H9 (cell line): ENCODE measurements at regions not wholly inside any gene's neighbourhood (a gene's known extent, or its start where the extent isn't known, plus 50 kb on each side); places are given as distances from the start of the nearest gene placed in this dataset.

Experiments
- DNase-seq: peaks from one replicate; pipeline ENCODE4 v3.0.0-alpha.2; 2017
- H2AFZ ChIP-seq: one replicate; pipeline ENCODE4 v1.6.1; 2013; ENCODE audit warnings: mild to moderate bottlenecking, low read length, control low read depth, moderate library complexity
- H2AK5ac ChIP-seq: 2 replicates; pipeline ENCODE4 v1.6.1; 2013; ENCODE audit warnings: low read length, control low read depth, mixed read lengths; ENCODE audit not compliant: insufficient read length
- H2BK120ac ChIP-seq: one replicate; pipeline ENCODE4 v1.6.1; 2013; ENCODE audit warnings: low read depth, mild to moderate bottlenecking, low read length, control low read depth, inconsistent platforms; ENCODE audit not compliant: poor library complexity, severe bottlenecking
- H2BK12ac ChIP-seq: 2 replicates; pipeline ENCODE4 v1.6.1; 2013; ENCODE audit warnings: low read length, control low read depth, mixed read lengths, low read depth; ENCODE audit not compliant: insufficient read length
- H2BK15ac ChIP-seq: 2 replicates; pipeline ENCODE4 v1.6.1; 2013; ENCODE audit warnings: low read depth, low read length, control low read depth
- H2BK20ac ChIP-seq: one replicate; pipeline ENCODE4 v1.6.1; 2013; ENCODE audit warnings: low read depth, mild to moderate bottlenecking, low read length, control low read depth, inconsistent platforms; ENCODE audit not compliant: poor library complexity, severe bottlenecking
- H2BK5ac ChIP-seq: 2 replicates; pipeline ENCODE4 v1.6.1; 2013; ENCODE audit warnings: low read length, control low read depth, mixed read lengths; ENCODE audit not compliant: insufficient read length
- H3K14ac ChIP-seq: 2 replicates; pipeline ENCODE4 v1.6.1; 2013; ENCODE audit warnings: low read length, control low read depth; ENCODE audit not compliant: insufficient read depth
- H3K18ac ChIP-seq: 2 replicates; pipeline ENCODE4 v1.6.1; 2013; ENCODE audit warnings: low read depth, mild to moderate bottlenecking, mixed read lengths, low read length, control low read depth; ENCODE audit not compliant: insufficient read length
- H3K23ac ChIP-seq: 2 replicates; pipeline ENCODE4 v1.6.1; 2013; ENCODE audit warnings: low read length, control low read depth, mixed read lengths, low read depth; ENCODE audit not compliant: insufficient read length
- H3K23me2 ChIP-seq: 2 replicates; pipeline ENCODE4 v1.6.1; 2013; ENCODE audit warnings: low read depth, mild to moderate bottlenecking, mixed read lengths, low read length, control low read depth; ENCODE audit not compliant: insufficient read length, poor library complexity, severe bottlenecking
- H3K27ac ChIP-seq: 2 replicates; pipeline ENCODE4 v1.5.1; 2013; ENCODE audit warnings: low read length, control low read depth, mixed read lengths, low read depth; ENCODE audit not compliant: insufficient read length
- H3K27me3 ChIP-seq: 2 replicates; pipeline ENCODE4 v1.6.1; 2013; ENCODE audit warnings: low read length, control low read depth, inconsistent platforms; ENCODE audit not compliant: insufficient read depth
- H3K4ac ChIP-seq: 2 replicates; pipeline ENCODE4 v1.6.1; 2013; ENCODE audit warnings: low read depth, mild to moderate bottlenecking, control low read depth, inconsistent platforms, low read length, moderate library complexity
- H3K4me1 ChIP-seq: 2 replicates; pipeline ENCODE4 v1.6.1; 2013; ENCODE audit warnings: low read length, control low read depth, inconsistent platforms; ENCODE audit not compliant: insufficient read depth
- H3K4me2 ChIP-seq: 2 replicates; pipeline ENCODE4 v1.6.1; 2013; ENCODE audit warnings: low read length, control low read depth, mixed read lengths; ENCODE audit not compliant: insufficient read length, insufficient read depth
- H3K56ac ChIP-seq: 2 replicates; pipeline ENCODE4 v1.6.1; 2013; ENCODE audit warnings: low read depth, mild to moderate bottlenecking, mixed read lengths, low read length, control low read depth; ENCODE audit not compliant: insufficient read length
- H3K79me1 ChIP-seq: 2 replicates; pipeline ENCODE4 v1.6.1; 2013; ENCODE audit warnings: low read depth, mild to moderate bottlenecking, moderate library complexity, low read length, control low read depth, inconsistent platforms; ENCODE audit not compliant: insufficient read depth, poor library complexity, severe bottlenecking
- H3K79me2 ChIP-seq: 2 replicates; pipeline ENCODE4 v1.6.1; 2013; ENCODE audit warnings: low read length, control low read depth, inconsistent platforms; ENCODE audit not compliant: insufficient read depth
- H3K9ac ChIP-seq: 2 replicates; pipeline ENCODE4 v1.6.1; 2013; ENCODE audit warnings: low read length, control low read depth, mixed read lengths; ENCODE audit not compliant: insufficient read length; ENCODE audit errors: extremely low read depth
- H3K9me3 ChIP-seq: one replicate; pipeline ENCODE4 v1.6.1; 2013; ENCODE audit warnings: low read depth, low read length, inconsistent platforms; ENCODE audit not compliant: control insufficient read depth
- H3T11ph ChIP-seq: one replicate; pipeline ENCODE4 v1.6.1; 2013; ENCODE audit warnings: mild to moderate bottlenecking, low read length, control low read depth, inconsistent platforms
- H4K20me1 ChIP-seq: one replicate; pipeline ENCODE4 v1.6.1; 2013; ENCODE audit not compliant: control insufficient read depth, insufficient read length, insufficient read depth
- H4K5ac ChIP-seq: 2 replicates; pipeline ENCODE4 v1.6.1; 2013; ENCODE audit warnings: low read depth, mild to moderate bottlenecking, mixed read lengths, low read length, control low read depth; ENCODE audit not compliant: insufficient read length
- H4K8ac ChIP-seq: replicated peaks from 2 replicates; pipeline ENCODE4 v1.6.1; 2013; ENCODE audit warnings: low read length, control low read depth, mixed read lengths, low read depth; ENCODE audit not compliant: insufficient read length
- H4K91ac ChIP-seq: 2 replicates; pipeline ENCODE4 v1.6.1; 2013; ENCODE audit warnings: low read depth, mild to moderate bottlenecking, moderate library complexity, mixed read lengths, low read length, control low read depth; ENCODE audit not compliant: insufficient read length
- H3K27ac Mint-ChIP-seq, 3 experiments: 2 replicates in 2 of 3; 3 replicates in 1 of 3; pipeline ENCODE4 v1.8.0; 2020 to 2021; ENCODE audit warnings: mixed read lengths in 3 of 3, mild to moderate bottlenecking in 1 of 3, moderate library complexity in 1 of 3
- H3K27me3 Mint-ChIP-seq: 2 replicates; pipeline ENCODE4 v1.8.0; 2021; ENCODE audit warnings: low read depth, mild to moderate bottlenecking, moderate library complexity, mixed read lengths
- H3K36me3 Mint-ChIP-seq, 3 experiments: 2 replicates in 2 of 3; 3 replicates in 1 of 3; pipeline ENCODE4 v1.8.0; 2020 to 2021; ENCODE audit warnings: low read depth in 3 of 3, mixed read lengths in 3 of 3; ENCODE audit not compliant: insufficient read depth in 1 of 3
- H3K4me1 Mint-ChIP-seq, 2 experiments: 2 replicates each; pipeline ENCODE4 v1.8.0; 2020; ENCODE audit warnings: mixed read lengths in 2 of 2
- H3K4me3 Mint-ChIP-seq, 2 experiments: 2 replicates in 1 of 2; 3 replicates in 1 of 2; pipeline ENCODE4 v1.8.0; 2020 to 2021; ENCODE audit warnings: mild to moderate bottlenecking in 2 of 2, mixed read lengths in 2 of 2, moderate library complexity in 1 of 2
- H3K9me3 Mint-ChIP-seq, 2 experiments: 2 replicates in 1 of 2; 3 replicates in 1 of 2; pipeline ENCODE4 v1.8.0; 2020; ENCODE audit warnings: mild to moderate bottlenecking in 2 of 2, mixed read lengths in 2 of 2, moderate library complexity in 1 of 2
- CTCF ChIP-seq: fragments of 200-600 bp; sonication (generic); conservative IDR thresholded peaks from 3 replicates; pipeline ENCODE4 v1.8.0; 2021; ENCODE audit warnings: antibody characterized with exemption, mild to moderate bottlenecking
- WGBS: extraction: QIAGEN DNeasy Blood & Tissue Kit; methylation state at CpG from one replicate; pipeline ENCODE4 v1.1.7; 2013; ENCODE audit warnings: missing lambda C conversion rate, low lambda C conversion rate, mixed read lengths; ENCODE audit not compliant: insufficient read length; ENCODE audit errors: extremely low coverage; 5-methylcytosine and 5-hydroxymethylcytosine counted together

DNA sequence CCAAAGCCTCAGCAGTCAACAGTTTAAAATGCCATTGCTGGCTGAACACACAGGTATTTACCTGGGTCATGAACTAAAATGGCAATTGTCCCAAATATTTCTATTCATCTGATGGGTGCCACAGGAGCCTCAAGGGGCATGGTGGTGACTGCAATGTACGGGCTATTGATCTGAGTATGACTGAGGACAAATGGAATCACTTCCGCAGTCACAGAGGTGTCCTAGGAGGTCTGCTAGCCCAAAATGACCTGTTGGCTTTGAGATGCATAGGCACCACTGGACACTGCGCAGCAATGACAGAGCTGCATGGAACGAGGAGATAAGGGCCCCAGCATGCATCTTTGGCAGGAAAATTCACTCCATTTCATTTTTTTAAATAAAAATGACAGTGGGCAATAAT lies 474.1 kb upstream of the SOX5 start:
- peak overlapping the region in 1 of 3 experiments; percentile 52; a peak in 1 of 7 replicates for H3K27ac Mint-ChIP-seq
- Histone ChIP-seq H2BK12ac (no peak overlapping the region), H3K79me1 (no peaks in the 10 kb centered on the region), H3K4me1 (no peaks in the 10 kb centered on the region), H4K91ac (no peak overlapping the region), H2BK120ac (no peak overlapping the region), H4K8ac (no peak overlapping the region), H3K9ac (no peak overlapping the region), H3K27ac (no peak overlapping the region), H2BK15ac (no peak overlapping the region), H2BK5ac (no peak overlapping the region), H4K5ac (no peak overlapping the region), H4K20me1 (no peaks in the 10 kb centered on the region), H3K14ac (no peak overlapping the region), H3T11ph (no peak overlapping the region), H3K56ac (no peak overlapping the region), H3K9me3 (no peaks in the 10 kb centered on the region), H3K18ac (no peak overlapping the region), H3K27me3 (no peaks in the 10 kb centered on the region), H3K23me2 (no peaks in the 10 kb centered on the region), H2AFZ (no peak overlapping the region), H3K4me2 (no peak overlapping the region), H2AK5ac (no peak overlapping the region), H2BK20ac (no peak overlapping the region), H3K79me2 (no peaks in the 10 kb centered on the region), H3K23ac (no peak overlapping the region), H3K4ac (no peak overlapping the region)
- peaks cover 3 to 20% of the 10 kb centered on the region in 2 experiments; a peak in 3 of 4 replicates for H3K4me1 Mint-ChIP-seq
- H3K27me3 Mint-ChIP-seq: no peaks in the 10 kb centered on the region
- H3K4me3 Mint-ChIP-seq: no peak overlapping the region
- no peak for DNase-seq
- H3K36me3 Mint-ChIP-seq: peaks cover 0 to 5% (median 3%) of the 10 kb centered on the region in 3 experiments; a peak in 3 of 7 replicates
- no CpG with 5 or more reads among the region's 4 CpGs for WGBS
- H3K9me3 Mint-ChIP-seq: no peaks in the 10 kb centered on the region
- no peak for TF ChIP-seq CTCF
